ENCODE measurements at regions not wholly inside any gene's neighbourhood (a gene's known extent, or its start where the extent isn't known, plus 50 kb on each side); places are given as distances from the start of the nearest gene placed in this dataset.
"Not testable (repeated sequence)": the region's sequence is repeated elsewhere in the genome, so short reads cannot be mapped to it uniquely, and the experiment has no call there.

GRCh38 chr5:20771338-20771737 is 783.3 kb upstream of the CDH18 start:
- H3K27ac Mint-ChIP-seq = not testable (repeated sequence)

GRCh38 chr5:20765074-20765473 is 777.1 kb upstream of the CDH18 start:
- H3K4me1 Mint-ChIP-seq (ENCODE audit: low read depth in 2 of 2); H3K9me3 Mint-ChIP-seq; H3K4me3 Mint-ChIP-seq; H3K36me3 Mint-ChIP-seq (ENCODE audit: insufficient read depth); DNase-seq; ATAC-seq (replicated peaks); H3K27ac Mint-ChIP-seq; H3K27me3 Mint-ChIP-seq: not testable (repeated sequence)

More at GRCh38 chr5:20771338-20771737, 783.3 kb upstream of the CDH18 start:
- H3K9me3 Mint-ChIP-seq; H3K4me3 Mint-ChIP-seq; H3K4me1 Mint-ChIP-seq (ENCODE audit: low read depth in 2 of 2); H3K36me3 Mint-ChIP-seq (ENCODE audit: insufficient read depth); ATAC-seq (replicated peaks); H3K27me3 Mint-ChIP-seq; DNase-seq: not testable (repeated sequence)

GRCh38 chr5:20759459-20759858 is 771.5 kb upstream of the CDH18 start:
- not testable (repeated sequence) for H3K36me3 Mint-ChIP-seq (ENCODE audit: insufficient read depth); H3K4me1 Mint-ChIP-seq (ENCODE audit: low read depth in 2 of 2); H3K27me3 Mint-ChIP-seq; H3K27ac Mint-ChIP-seq; H3K4me3 Mint-ChIP-seq; DNase-seq; H3K9me3 Mint-ChIP-seq; ATAC-seq (replicated peaks)

GRCh38 chr5:20752179-20752578 is 764.2 kb upstream of the CDH18 start:
- not testable (repeated sequence) for H3K4me1 Mint-ChIP-seq (ENCODE audit: low read depth in 2 of 2); H3K36me3 Mint-ChIP-seq (ENCODE audit: insufficient read depth); H3K9me3 Mint-ChIP-seq; DNase-seq; H3K4me3 Mint-ChIP-seq; ATAC-seq (replicated peaks); H3K27ac Mint-ChIP-seq; H3K27me3 Mint-ChIP-seq

- DNase-seq; H3K27ac Mint-ChIP-seq; H3K4me1 Mint-ChIP-seq (ENCODE audit: low read depth in 2 of 2); H3K9me3 Mint-ChIP-seq; ATAC-seq (replicated peaks); H3K27me3 Mint-ChIP-seq; H3K4me3 Mint-ChIP-seq; H3K36me3 Mint-ChIP-seq (ENCODE audit: insufficient read depth): not testable (repeated sequence)
Measured at GRCh38 chr5:20735715-20736114, 747.7 kb upstream of the CDH18 start.

- H3K27ac Mint-ChIP-seq; H3K27me3 Mint-ChIP-seq; H3K36me3 Mint-ChIP-seq (ENCODE audit: insufficient read depth); DNase-seq; H3K4me1 Mint-ChIP-seq (ENCODE audit: low read depth in 2 of 2); H3K9me3 Mint-ChIP-seq; H3K4me3 Mint-ChIP-seq; ATAC-seq (replicated peaks): not testable (repeated sequence)
Measured at GRCh38 chr5:20732223-20732622, 744.2 kb upstream of the CDH18 start.

- ATAC-seq (replicated peaks); H3K9me3 Mint-ChIP-seq; H3K4me3 Mint-ChIP-seq; DNase-seq; H3K4me1 Mint-ChIP-seq (ENCODE audit: low read depth in 2 of 2); H3K36me3 Mint-ChIP-seq (ENCODE audit: insufficient read depth); H3K27ac Mint-ChIP-seq; H3K27me3 Mint-ChIP-seq: not testable (repeated sequence)
Measured at GRCh38 chr5:20721286-20721685, 733.3 kb upstream of the CDH18 start.

GRCh38 chr5:20711520-20712155 is 723.6 kb upstream of the CDH18 start:
- not testable (repeated sequence) for H3K27me3 Mint-ChIP-seq; H3K36me3 Mint-ChIP-seq (ENCODE audit: insufficient read depth); DNase-seq; ATAC-seq (replicated peaks); H3K9me3 Mint-ChIP-seq; H3K4me3 Mint-ChIP-seq; H3K27ac Mint-ChIP-seq; H3K4me1 Mint-ChIP-seq (ENCODE audit: low read depth in 2 of 2)

- not testable (repeated sequence) for H3K9me3 Mint-ChIP-seq; ATAC-seq (replicated peaks); H3K27me3 Mint-ChIP-seq; H3K27ac Mint-ChIP-seq; DNase-seq; H3K36me3 Mint-ChIP-seq (ENCODE audit: insufficient read depth); H3K4me1 Mint-ChIP-seq (ENCODE audit: low read depth in 2 of 2); H3K4me3 Mint-ChIP-seq
Measured at GRCh38 chr5:20707634-20708033, 719.6 kb upstream of the CDH18 start.

GRCh38 chr5:20694121-20694520 is 706.1 kb upstream of the CDH18 start:
- no peak for DNase-seq
- H3K9me3 Mint-ChIP-seq = peaks cover under 1 to 3% of the 10 kb centered on the region in 2 donors
- H3K4me3 Mint-ChIP-seq = no peak overlapping the region
- no peak for ATAC-seq (replicated peaks)
- no peaks in the 10 kb centered on the region for H3K4me1 Mint-ChIP-seq (ENCODE audit: low read depth in 2 of 2)
- no peaks in the 10 kb centered on the region for H3K36me3 Mint-ChIP-seq (ENCODE audit: insufficient read depth)
- H3K27me3 Mint-ChIP-seq = no peaks in the 10 kb centered on the region
- H3K27ac Mint-ChIP-seq = no peak overlapping the region

GRCh38 chr5:20692913-20693312 is 704.9 kb upstream of the CDH18 start:
- DNase-seq (no peak), ATAC-seq (replicated peaks) (no peak)
- no peaks in the 10 kb centered on the region for H3K4me1 Mint-ChIP-seq (ENCODE audit: low read depth in 2 of 2)
- H3K4me3 Mint-ChIP-seq = no peak overlapping the region
- peaks cover 3 to 13% of the 10 kb centered on the region in 2 donors for H3K9me3 Mint-ChIP-seq
- H3K27ac Mint-ChIP-seq = no peak overlapping the region
- no peaks in the 10 kb centered on the region for H3K27me3 Mint-ChIP-seq
- no peaks in the 10 kb centered on the region for H3K36me3 Mint-ChIP-seq (ENCODE audit: insufficient read depth)

- Mint-ChIP-seq H3K36me3 (ENCODE audit: insufficient read depth) (peaks cover 3% of the 10 kb centered on the region), H3K27me3 (no peaks in the 10 kb centered on the region), H3K27ac (no peak overlapping the region), H3K9me3 (peaks cover 11 to 38% of the 10 kb centered on the region in 2 donors), H3K4me1 (ENCODE audit: low read depth in 2 of 2) (no peaks in the 10 kb centered on the region), H3K4me3 (no peak overlapping the region)
- DNase-seq = no peak
- ATAC-seq (replicated peaks) = no peak
Measured at GRCh38 chr5:20683241-20683940, 695.4 kb upstream of the CDH18 start.

- no peak overlapping the region for H3K4me3 Mint-ChIP-seq
- no peak overlapping the region for H3K27ac Mint-ChIP-seq
- no peaks in the 10 kb centered on the region for H3K4me1 Mint-ChIP-seq (ENCODE audit: low read depth in 2 of 2)
- no peaks in the 10 kb centered on the region for H3K27me3 Mint-ChIP-seq
- DNase-seq (no peak), ATAC-seq (replicated peaks) (no peak)
- peaks cover 3% of the 10 kb centered on the region for H3K36me3 Mint-ChIP-seq (ENCODE audit: insufficient read depth)
- H3K9me3 Mint-ChIP-seq = peaks cover 13 to 21% of the 10 kb centered on the region in 2 donors
Measured at GRCh38 chr5:20680718-20681302, 692.8 kb upstream of the CDH18 start.

- Mint-ChIP-seq H3K27ac (no peak overlapping the region), H3K9me3 (peaks cover 7 to 21% of the 10 kb centered on the region in 2 donors), H3K4me3 (no peak overlapping the region), H3K4me1 (ENCODE audit: low read depth in 2 of 2) (no peaks in the 10 kb centered on the region), H3K36me3 (ENCODE audit: insufficient read depth) (peaks cover 3% of the 10 kb centered on the region), H3K27me3 (no peaks in the 10 kb centered on the region)
- DNase-seq = no peak
- no peak for ATAC-seq (replicated peaks)
Measured at GRCh38 chr5:20678814-20679298, 690.9 kb upstream of the CDH18 start.

Measured in effector memory CD8-positive, alpha-beta T cell (primary cell).